Neuron (in vitro differentiated cells): ENCODE measurements at regions not wholly inside any gene's neighbourhood (a gene's known extent, or its start where the extent isn't known, plus 50 kb on each side); places are given as distances from the start of the nearest gene placed in this dataset.

ENCODE experiments used
- H2AFZ ChIP-seq: one replicate; pipeline ENCODE4 v1.6.1; 2013; ENCODE audit warnings: low read depth, mild to moderate bottlenecking, inconsistent platforms, low read length, moderate library complexity
- H3K27me3 ChIP-seq: one replicate; pipeline ENCODE4 v1.6.1; 2013; ENCODE audit warnings: low read length; ENCODE audit not compliant: insufficient read depth
- H3K36me3 ChIP-seq: one replicate; pipeline ENCODE4 v1.6.1; 2013; ENCODE audit warnings: low read length; ENCODE audit not compliant: insufficient read depth
- H3K4me1 ChIP-seq: one replicate; pipeline ENCODE4 v1.6.1; 2013; ENCODE audit warnings: low read length; ENCODE audit not compliant: insufficient read depth
- H3K4me3 ChIP-seq: 2 replicates; pipeline ENCODE4 v1.5.1; 2013; ENCODE audit warnings: mild to moderate bottlenecking, low read length, moderate library complexity
- H3K9me3 ChIP-seq: one replicate; pipeline ENCODE4 v1.6.1; 2013; ENCODE audit warnings: low read length

- H3K27me3 ChIP-seq = no peaks in the 10 kb centered on the region
- no peak overlapping the region for H2AFZ ChIP-seq
- no peak overlapping the region for H3K4me3 ChIP-seq
- H3K4me1 ChIP-seq = no peaks in the 10 kb centered on the region
- no peaks in the 10 kb centered on the region for H3K36me3 ChIP-seq
- H3K9me3 ChIP-seq = no peaks in the 10 kb centered on the region
Observed at GRCh38 chr3:153072856-153073255, 89.2 kb upstream of the RAP2B start.

- H3K4me1 ChIP-seq = no peaks in the 10 kb centered on the region
- no peaks in the 10 kb centered on the region for H3K27me3 ChIP-seq
- no peaks in the 10 kb centered on the region for H3K9me3 ChIP-seq
- no peak overlapping the region for H2AFZ ChIP-seq
- no peaks in the 10 kb centered on the region for H3K36me3 ChIP-seq
- no peak overlapping the region for H3K4me3 ChIP-seq
Observed at GRCh38 chr3:153073636-153074035, 88.4 kb upstream of the RAP2B start.

- no peak overlapping the region for H3K4me3 ChIP-seq
- H3K27me3 ChIP-seq = no peaks in the 10 kb centered on the region
Observed at GRCh38 chr3:153078826-153079225, 83.2 kb upstream of the RAP2B start.

GRCh38 chr3:153079386-153079785 lies 82.6 kb upstream of the RAP2B start:
- no peak overlapping the region for H3K4me3 ChIP-seq
- no peaks in the 10 kb centered on the region for H3K9me3 ChIP-seq
- no peak overlapping the region for H2AFZ ChIP-seq
- no peaks in the 10 kb centered on the region for H3K27me3 ChIP-seq
- no peaks in the 10 kb centered on the region for H3K36me3 ChIP-seq
- no peaks in the 10 kb centered on the region for H3K4me1 ChIP-seq

More at GRCh38 chr3:153078826-153079225, 83.2 kb upstream of the RAP2B start:
- Histone ChIP-seq H2AFZ (no peak overlapping the region), H3K9me3 (no peaks in the 10 kb centered on the region), H3K36me3 (no peaks in the 10 kb centered on the region), H3K4me1 (no peaks in the 10 kb centered on the region)

GRCh38 chr3:153080778-153081240 lies 81.2 kb upstream of the RAP2B start:
- Histone ChIP-seq H3K4me3 (no peak overlapping the region), H3K27me3 (no peaks in the 10 kb centered on the region), H3K36me3 (no peaks in the 10 kb centered on the region), H2AFZ (no peak overlapping the region), H3K4me1 (no peaks in the 10 kb centered on the region), H3K9me3 (no peaks in the 10 kb centered on the region)

GRCh38 chr3:153084431-153084830 lies 77.6 kb upstream of the RAP2B start:
- H2AFZ ChIP-seq = no peak overlapping the region
- no peaks in the 10 kb centered on the region for H3K27me3 ChIP-seq

GRCh38 chr3:153087595-153088566 lies 74.1 kb upstream of the RAP2B start:
- Histone ChIP-seq H3K4me1 (no peaks in the 10 kb centered on the region), H3K27me3 (no peaks in the 10 kb centered on the region), H3K4me3 (no peak overlapping the region), H3K9me3 (no peaks in the 10 kb centered on the region), H2AFZ (no peak overlapping the region), H3K36me3 (no peaks in the 10 kb centered on the region)

More at GRCh38 chr3:153084431-153084830, 77.6 kb upstream of the RAP2B start:
- Histone ChIP-seq H3K9me3 (no peaks in the 10 kb centered on the region), H3K4me1 (no peaks in the 10 kb centered on the region), H3K4me3 (no peak overlapping the region), H3K36me3 (no peaks in the 10 kb centered on the region)

GRCh38 chr3:153089620-153090019 lies 72.4 kb upstream of the RAP2B start:
- Histone ChIP-seq H2AFZ (no peak overlapping the region), H3K36me3 (no peaks in the 10 kb centered on the region), H3K4me3 (no peak overlapping the region), H3K4me1 (peaks cover 7% of the 10 kb centered on the region), H3K9me3 (no peaks in the 10 kb centered on the region), H3K27me3 (no peaks in the 10 kb centered on the region)

- no peaks in the 10 kb centered on the region for H3K27me3 ChIP-seq
- H3K4me1 ChIP-seq = peaks cover 7% of the 10 kb centered on the region
- no peak overlapping the region for H3K4me3 ChIP-seq
- H3K36me3 ChIP-seq = no peaks in the 10 kb centered on the region
- no peaks in the 10 kb centered on the region for H3K9me3 ChIP-seq
- no peak overlapping the region for H2AFZ ChIP-seq
Observed at GRCh38 chr3:153090973-153091372, 71.1 kb upstream of the RAP2B start.

- Histone ChIP-seq H3K4me1 (peaks cover 7% of the 10 kb centered on the region), H3K9me3 (no peaks in the 10 kb centered on the region), H3K27me3 (no peaks in the 10 kb centered on the region), H3K4me3 (no peak overlapping the region), H3K36me3 (no peaks in the 10 kb centered on the region), H2AFZ (no peak overlapping the region)
Observed at GRCh38 chr3:153093629-153094028, 68.4 kb upstream of the RAP2B start.

- no peaks in the 10 kb centered on the region for H3K27me3 ChIP-seq
- H3K9me3 ChIP-seq = no peaks in the 10 kb centered on the region
- no peak overlapping the region for H3K4me3 ChIP-seq
- H3K4me1 ChIP-seq = peaks cover 7% of the 10 kb centered on the region
- H2AFZ ChIP-seq = no peak overlapping the region
- no peaks in the 10 kb centered on the region for H3K36me3 ChIP-seq
Observed at GRCh38 chr3:153094386-153094785, 67.6 kb upstream of the RAP2B start.

- no peak overlapping the region for H2AFZ ChIP-seq
- H3K9me3 ChIP-seq = no peaks in the 10 kb centered on the region
- no peak overlapping the region for H3K4me3 ChIP-seq
- H3K4me1 ChIP-seq = peaks cover 7% of the 10 kb centered on the region
- H3K27me3 ChIP-seq = no peaks in the 10 kb centered on the region
- H3K36me3 ChIP-seq = no peaks in the 10 kb centered on the region
Observed at GRCh38 chr3:153095441-153095840, 66.6 kb upstream of the RAP2B start.

GRCh38 chr3:153096731-153097131 lies 65.3 kb upstream of the RAP2B start:
- Histone ChIP-seq H3K4me1 (peaks cover 7% of the 10 kb centered on the region), H3K4me3 (no peak overlapping the region), H3K9me3 (no peaks in the 10 kb centered on the region), H3K27me3 (no peaks in the 10 kb centered on the region), H3K36me3 (no peaks in the 10 kb centered on the region), H2AFZ (no peak overlapping the region)
